ENCODE measurements at regions not wholly inside any gene's neighbourhood (a gene's known extent, or its start where the extent isn't known, plus 50 kb on each side); places are given as distances from the start of the nearest gene placed in this dataset.

DNA sequence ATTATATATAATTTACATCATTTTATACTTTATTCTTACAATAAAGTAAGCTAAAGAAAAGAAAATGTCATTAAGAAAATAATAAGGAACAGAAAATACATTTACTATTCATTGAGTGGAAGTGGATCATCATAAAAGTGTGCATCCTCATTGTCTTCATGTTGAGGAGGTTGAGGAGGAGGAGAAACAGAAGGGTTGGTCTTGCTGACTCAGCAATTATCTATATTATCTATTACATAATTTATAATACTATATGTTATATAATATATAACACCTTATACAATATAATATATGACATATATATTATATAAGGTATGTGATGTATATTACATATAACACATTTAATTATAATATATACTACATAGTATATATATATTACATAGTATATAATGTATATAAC, 558.5 kb upstream of the AMELY start:
- Histone ChIP-seq H3K36me3 (no peaks in the 10 kb centered on the region), H3K9me3 (no peaks in the 10 kb centered on the region), H3K27ac (no peak overlapping the region), H3K4me1 (no peaks in the 10 kb centered on the region), H3K27me3 (replicated peaks in 1 of 7) (no peaks in the 10 kb centered on the region), H3K4me3 (no peak overlapping the region)
- intact Hi-C loops (cut with DNase I; ENCODE audit: low total_unique reads), result no loop called here
- DNase-seq, result no peak
- TF ChIP-seq, protein P1, sequence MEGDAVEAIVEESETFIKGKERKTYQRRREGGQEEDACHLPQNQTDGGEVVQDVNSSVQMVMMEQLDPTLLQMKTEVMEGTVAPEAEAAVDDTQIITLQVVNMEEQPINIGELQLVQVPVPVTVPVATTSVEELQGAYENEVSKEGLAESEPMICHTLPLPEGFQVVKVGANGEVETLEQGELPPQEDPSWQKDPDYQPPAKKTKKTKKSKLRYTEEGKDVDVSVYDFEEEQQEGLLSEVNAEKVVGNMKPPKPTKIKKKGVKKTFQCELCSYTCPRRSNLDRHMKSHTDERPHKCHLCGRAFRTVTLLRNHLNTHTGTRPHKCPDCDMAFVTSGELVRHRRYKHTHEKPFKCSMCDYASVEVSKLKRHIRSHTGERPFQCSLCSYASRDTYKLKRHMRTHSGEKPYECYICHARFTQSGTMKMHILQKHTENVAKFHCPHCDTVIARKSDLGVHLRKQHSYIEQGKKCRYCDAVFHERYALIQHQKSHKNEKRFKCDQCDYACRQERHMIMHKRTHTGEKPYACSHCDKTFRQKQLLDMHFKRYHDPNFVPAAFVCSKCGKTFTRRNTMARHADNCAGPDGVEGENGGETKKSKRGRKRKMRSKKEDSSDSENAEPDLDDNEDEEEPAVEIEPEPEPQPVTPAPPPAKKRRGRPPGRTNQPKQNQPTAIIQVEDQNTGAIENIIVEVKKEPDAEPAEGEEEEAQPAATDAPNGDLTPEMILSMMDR (IDR thresholded peaks at IDR 0.05 in 8 of 11, conservative IDR thresholded peaks at IDR 0.05 in 3 of 11), result no peak
- TF ChIP-seq POLR2AphosphoS5 (IDR thresholded peaks at IDR 0.05) (no peak), POLR2A (IDR thresholded peaks at IDR 0.05) (no peak)

DNA sequence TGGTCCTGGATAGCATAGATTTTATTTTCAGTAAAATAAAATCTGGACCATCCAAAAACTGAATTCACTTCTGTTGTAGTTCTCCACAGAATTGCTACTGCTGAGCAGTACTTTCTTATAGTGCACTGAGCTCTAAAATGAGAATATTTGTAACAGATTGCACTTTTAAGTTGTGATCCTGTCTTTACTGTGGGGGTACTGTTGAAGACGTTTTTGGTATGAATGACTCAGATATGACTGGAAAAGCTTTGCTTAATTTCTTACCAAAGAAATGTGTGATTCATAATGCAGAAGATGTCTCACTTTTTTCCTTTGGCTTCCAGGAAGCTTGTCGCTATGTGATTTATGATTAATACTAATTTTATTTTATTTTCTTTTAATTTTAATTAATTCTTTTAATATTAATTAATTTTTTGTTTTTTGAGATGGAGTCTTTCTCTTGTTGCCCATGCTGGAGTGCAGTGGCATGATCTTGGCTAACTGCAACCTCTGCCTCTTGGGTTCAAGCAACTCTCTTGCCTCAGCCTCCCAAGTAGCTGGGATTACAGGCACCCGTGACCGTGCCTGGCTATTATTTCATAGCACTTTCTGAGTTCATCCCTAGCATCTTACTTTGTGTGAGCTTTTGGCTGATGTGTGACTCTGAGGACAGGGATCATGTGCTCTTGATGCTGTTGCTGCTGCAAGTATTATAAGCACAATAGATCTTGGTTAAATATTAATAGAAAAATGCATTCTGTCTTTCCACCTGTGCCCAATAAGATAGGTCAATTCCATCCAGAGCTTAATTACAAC, 557.6 kb upstream of the AMELY start:
- no peaks in the 10 kb centered on the region for H3K36me3 ChIP-seq
- H3K4me3 ChIP-seq, result no peak overlapping the region
- TF ChIP-seq, protein P1 (IDR thresholded peaks at IDR 0.05 in 8 of 11, conservative IDR thresholded peaks at IDR 0.05 in 3 of 11), result no peak
- TF ChIP-seq POLR2AphosphoS5 (IDR thresholded peaks at IDR 0.05), result no peak
- TF ChIP-seq POLR2A (IDR thresholded peaks at IDR 0.05), result no peak
- no peaks in the 10 kb centered on the region for H3K9me3 ChIP-seq
- H3K27ac ChIP-seq, result no peak overlapping the region
- no peaks in the 10 kb centered on the region for H3K4me1 ChIP-seq
- WGBS, 5 donors, result 76 to 91% (median 83%) methylated on average over 4 of the region's 4 CpGs; no CpG with 5 or more reads in 2 of the 5 donors
- intact Hi-C loops (cut with DNase I; ENCODE audit: low total_unique reads), result no loop called here
- no peaks in the 10 kb centered on the region for H3K27me3 ChIP-seq (replicated peaks in 1 of 7)
- no peak for DNase-seq

DNA sequence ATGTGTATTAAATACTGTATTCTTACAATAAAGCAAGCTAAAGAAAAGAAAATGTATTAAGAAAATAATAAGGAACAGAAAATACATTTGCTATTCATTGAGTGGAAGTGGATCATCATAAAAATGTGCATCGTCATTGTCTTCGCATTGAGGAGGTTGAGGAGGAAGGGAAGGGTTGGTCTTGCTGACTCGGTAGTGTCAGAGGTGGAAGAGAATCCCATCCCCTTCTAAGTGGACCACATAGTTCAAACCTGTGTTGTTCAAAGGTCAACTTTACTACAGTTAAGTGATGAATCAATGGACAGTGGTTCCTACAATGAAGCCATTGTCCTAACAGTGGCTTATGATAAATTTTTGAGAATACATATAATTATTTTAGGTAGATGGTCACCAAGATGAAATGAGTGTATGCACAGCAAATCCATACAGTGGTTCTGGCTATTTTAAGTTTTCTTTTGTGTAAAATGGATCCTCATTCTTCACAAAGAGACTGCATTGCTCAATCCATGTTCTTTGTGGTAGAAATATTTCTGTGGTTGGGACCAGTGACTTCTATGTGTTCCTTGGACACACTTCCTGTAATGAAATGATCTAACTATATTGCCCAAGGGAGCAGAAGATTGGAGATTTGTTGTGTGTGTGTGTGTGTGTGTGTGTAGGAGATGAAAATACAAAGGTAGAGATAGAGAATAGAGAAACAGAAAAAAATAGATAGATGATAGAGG, 556.4 kb upstream of the AMELY start:
- Histone ChIP-seq H3K9me3 (no peaks in the 10 kb centered on the region), H3K4me1 (no peaks in the 10 kb centered on the region), H3K27me3 (replicated peaks in 1 of 7) (no peaks in the 10 kb centered on the region), H3K36me3 (no peaks in the 10 kb centered on the region), H3K27ac (no peak overlapping the region), H3K4me3 (no peak overlapping the region)
- TF ChIP-seq, protein P1 (IDR thresholded peaks at IDR 0.05 in 8 of 11, conservative IDR thresholded peaks at IDR 0.05 in 3 of 11), result no peak
- TF ChIP-seq POLR2A (IDR thresholded peaks at IDR 0.05), result no peak
- intact Hi-C loops (cut with DNase I; ENCODE audit: low total_unique reads), result no loop called here
- DNase-seq, result no peak
- 74 to 85% (median 76%) methylated on average over 3 of the region's 3 CpGs; no CpG with 5 or more reads in 2 of the 5 donors for WGBS, 5 donors

DNA sequence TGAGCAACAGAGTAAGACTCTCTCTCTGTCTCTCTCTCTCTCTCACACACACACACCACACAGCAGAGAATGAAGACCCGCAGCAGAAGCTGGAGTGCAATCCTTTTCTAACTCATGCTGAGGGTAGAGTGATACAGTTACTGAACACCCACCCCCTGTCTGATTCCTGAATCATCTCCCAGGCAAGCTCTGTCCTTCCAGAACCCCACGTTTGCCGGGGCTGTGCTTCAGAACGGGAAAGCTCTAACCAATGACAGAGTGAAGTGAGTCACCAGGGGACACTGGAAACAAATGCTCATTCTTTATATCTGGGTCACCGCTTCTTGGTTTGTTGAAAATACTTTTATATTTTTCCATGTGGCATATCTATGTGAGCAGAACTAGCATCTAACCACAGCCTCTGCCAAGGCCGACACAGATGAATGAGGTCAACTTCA, 553.7 kb upstream of the AMELY start:
- no peaks in the 10 kb centered on the region for H3K9me3 ChIP-seq
- no peak for TF ChIP-seq POLR2AphosphoS5 (IDR thresholded peaks at IDR 0.05)
- no peak for TF ChIP-seq POLR2A (IDR thresholded peaks at IDR 0.05)
- TF ChIP-seq, protein P1 (IDR thresholded peaks at IDR 0.05 in 8 of 11, conservative IDR thresholded peaks at IDR 0.05 in 3 of 11), result no peak
- H3K4me1 ChIP-seq, result no peaks in the 10 kb centered on the region
- WGBS, 5 donors, result 43 to 50% (median 46%) methylated on average over 5 to 6 of the region's 6 CpGs; no CpG with 5 or more reads in 2 of the 5 donors
- H3K27me3 ChIP-seq (replicated peaks in 1 of 7), result no peaks in the 10 kb centered on the region
- no peak overlapping the region for H3K4me3 ChIP-seq
- no peak overlapping the region for H3K27ac ChIP-seq
- DNase-seq, result no peak
- intact Hi-C loops (cut with DNase I; ENCODE audit: low total_unique reads), result no loop called here
- H3K36me3 ChIP-seq, result no peaks in the 10 kb centered on the region

Measured in spleen (tissue), 11 donors.